ENCODE measurements at regions not wholly inside any gene's neighbourhood (a gene's known extent, or its start where the extent isn't known, plus 50 kb on each side); places are given as distances from the start of the nearest gene placed in this dataset.

DNA sequence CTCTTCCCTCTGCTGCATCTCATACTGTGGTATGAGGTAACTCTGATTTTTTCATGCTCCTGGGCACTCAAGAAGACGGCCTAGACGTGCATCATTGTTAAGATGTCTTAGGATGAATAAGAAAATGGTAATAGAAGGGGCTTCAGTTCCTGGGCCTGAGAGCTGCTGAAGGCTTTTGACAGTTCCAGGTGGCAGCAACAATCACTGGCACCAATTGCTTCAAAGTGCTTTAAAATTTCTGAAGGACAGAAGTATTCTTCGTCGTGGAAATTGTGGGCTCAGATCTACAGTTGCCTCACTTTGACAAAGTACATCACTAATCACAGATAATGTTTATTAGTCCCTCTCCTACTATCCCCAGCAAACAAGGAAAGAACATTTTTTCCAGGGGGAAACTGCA, 536.6 kb upstream of the CAMK1G start:
- no peak for DNase-seq

GRCh38 chr1:209048941-209049669, 534.4 kb upstream of the CAMK1G start:
- no peak for DNase-seq

- DNase-seq = no peak
Measured at GRCh38 chr1:209051570-209051969, 531.9 kb upstream of the CAMK1G start.

DNA sequence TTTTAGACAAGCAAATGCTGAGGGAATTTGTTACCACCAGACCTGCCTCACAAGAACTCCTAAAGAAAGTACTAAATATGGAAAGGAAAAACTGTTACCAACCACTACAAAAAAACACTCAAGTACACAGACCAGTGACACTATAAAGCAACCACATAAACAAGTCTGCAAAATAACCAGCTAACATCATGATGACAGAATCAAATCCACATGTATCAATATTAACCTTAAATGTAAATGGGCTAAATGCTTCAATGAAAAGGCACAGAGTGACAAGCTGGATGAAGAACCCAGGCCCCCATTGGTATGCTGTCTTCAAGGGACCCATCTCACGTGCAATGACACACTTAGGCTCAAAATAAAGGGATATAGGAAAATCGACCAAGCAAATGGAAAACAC, 529.9 kb upstream of the CAMK1G start:
- DNase-seq = no peak

DNA sequence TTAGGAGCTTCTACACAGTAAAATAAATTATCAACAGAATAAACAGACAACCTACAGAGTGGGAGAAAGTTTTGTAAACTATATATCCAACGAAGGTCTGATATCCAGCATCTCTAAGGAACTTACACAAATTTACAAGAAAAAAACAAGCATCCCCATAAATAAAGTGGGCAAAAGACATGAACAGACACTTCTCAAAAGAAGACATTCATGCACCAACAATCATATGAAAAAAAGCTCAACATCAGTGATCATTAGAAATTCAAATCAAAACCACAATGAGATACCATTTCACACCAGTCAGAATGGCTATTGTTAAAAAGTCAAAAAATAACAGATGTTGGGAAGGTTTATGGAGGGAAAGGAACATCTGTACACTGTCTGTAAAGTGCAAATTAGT, 526.4 kb upstream of the CAMK1G start:
- DNase-seq = no peak

DNA sequence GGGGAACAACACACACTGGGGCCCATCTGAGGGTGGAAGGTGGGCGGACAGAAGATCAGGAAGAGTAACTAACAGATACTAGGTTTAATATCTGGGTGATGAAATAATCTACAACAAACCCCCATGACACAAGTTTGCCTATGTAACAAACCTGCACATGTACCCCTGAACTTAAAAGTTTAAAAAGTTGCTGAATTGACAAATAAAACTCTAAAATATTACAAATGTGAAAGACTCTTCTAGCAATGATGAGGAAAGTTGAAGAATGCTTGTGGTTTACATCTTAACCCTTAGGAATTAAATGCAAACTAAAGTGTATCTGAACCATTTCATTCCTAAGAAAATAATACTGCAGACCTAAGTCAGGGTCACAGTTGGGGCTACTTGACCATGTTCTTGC, 525.6 kb upstream of the CAMK1G start:
- no peak for DNase-seq

- DNase-seq = no peak
Measured at GRCh38 chr1:209059376-209059775, 524.1 kb upstream of the CAMK1G start.

DNA sequence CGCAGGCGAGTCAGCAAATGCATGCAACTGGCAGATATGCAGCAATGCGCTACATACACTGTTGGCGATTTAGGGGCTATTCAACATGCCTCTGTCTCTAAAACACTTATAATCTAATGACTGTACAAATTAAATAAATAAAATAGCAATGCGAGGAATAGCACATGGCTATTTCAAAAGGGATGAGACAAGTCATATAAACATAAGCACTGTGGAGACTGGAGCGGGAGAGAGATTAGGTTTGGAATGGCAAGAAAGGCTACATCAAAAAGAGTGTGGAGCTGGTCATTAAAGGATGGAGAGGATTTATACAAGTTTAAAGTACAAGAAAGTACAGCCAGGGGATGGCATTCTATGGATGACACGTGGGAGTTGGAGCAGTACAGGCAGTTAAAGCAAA, 523.5 kb upstream of the CAMK1G start:
- no peak for DNase-seq

- no peak for DNase-seq
Measured at GRCh38 chr1:209062081-209062620, 521.4 kb upstream of the CAMK1G start.

- DNase-seq = no peak
Measured at GRCh38 chr1:209062863-209063262, 520.7 kb upstream of the CAMK1G start.

DNA sequence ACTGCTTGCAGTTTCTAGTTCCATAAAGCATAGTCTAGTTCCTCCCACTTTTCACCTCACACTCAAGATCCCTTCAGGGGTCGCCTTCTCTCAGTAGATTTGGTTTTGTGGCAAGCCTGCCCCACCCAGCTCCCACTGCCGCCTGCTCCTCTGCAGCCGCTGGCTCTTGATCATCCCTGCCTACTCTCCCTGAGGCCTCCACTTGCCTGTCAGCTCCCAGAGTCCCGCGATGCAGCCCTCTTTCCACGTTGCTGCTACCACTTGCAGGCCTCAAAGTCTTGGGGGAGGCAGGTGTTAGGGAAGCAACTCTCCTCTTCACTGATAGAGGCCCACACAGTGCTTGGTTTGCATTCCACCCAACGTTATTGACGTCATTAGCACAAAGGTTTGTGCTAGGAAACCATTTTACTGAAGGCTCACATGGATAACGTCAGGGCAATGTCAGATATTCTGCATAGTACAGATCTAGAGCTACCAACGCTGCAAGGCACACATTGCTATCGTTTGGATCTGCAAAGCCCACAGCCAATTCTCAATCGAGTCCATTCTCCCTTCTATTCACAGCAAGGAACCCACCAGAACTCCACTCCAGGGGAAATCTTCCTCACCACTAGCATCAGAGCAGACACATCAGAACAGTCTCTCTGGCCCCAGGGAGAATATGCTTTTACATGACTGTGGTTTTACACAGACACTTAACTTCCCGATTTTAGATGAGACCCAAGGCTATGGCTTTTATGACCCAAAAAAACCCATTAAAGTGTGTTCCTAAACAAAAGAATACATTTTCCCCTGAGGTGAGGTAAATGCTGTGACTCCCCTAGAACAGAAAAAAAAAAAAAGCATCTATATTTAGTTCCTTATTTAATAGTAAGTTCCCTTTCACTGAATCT, 519.5 kb upstream of the CAMK1G start:
- no peak for DNase-seq

DNA sequence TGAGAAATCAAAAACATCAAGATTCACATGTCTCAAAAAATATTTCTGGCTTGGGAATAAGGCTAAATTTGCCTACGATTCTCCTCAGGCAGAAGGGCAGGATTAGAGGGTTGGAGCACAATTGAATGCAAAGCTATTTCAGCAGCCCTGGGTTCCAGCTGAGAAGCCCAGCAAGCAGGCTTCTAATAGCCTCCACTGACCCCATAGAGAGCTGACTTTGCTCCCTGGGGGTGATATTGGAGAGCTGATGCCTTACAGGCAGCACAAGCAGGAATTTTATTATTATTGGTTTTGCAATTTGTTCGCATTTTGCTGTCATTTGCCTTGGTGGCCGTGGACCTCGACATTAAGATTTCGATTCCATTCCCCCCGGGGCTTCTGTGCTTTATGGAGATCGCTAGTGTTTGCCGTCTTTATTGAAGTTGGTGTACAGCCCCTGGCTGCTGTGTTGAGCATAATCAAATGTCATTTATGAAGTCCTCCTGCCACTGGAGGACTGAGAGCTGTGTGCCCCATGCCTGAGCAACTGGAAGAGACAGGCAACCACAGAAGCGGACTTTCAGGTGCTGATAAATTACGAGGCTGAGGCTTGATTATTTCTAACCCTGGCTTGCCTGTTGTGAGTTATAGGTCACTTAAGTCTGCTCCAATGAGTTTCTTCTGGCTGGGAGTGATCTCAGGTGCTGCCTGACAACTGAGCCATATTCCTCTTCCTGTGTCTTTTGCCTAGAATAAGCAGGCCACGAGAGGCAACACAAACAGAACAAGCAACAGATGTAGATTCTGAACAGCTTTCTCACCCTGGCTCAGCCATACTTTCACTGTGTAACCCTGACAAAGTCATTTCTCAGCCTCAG, 518.4 kb upstream of the CAMK1G start:
- no peak for DNase-seq

- no peak for DNase-seq
Measured at GRCh38 chr1:209072481-209072880, 511.0 kb upstream of the CAMK1G start.

DNA sequence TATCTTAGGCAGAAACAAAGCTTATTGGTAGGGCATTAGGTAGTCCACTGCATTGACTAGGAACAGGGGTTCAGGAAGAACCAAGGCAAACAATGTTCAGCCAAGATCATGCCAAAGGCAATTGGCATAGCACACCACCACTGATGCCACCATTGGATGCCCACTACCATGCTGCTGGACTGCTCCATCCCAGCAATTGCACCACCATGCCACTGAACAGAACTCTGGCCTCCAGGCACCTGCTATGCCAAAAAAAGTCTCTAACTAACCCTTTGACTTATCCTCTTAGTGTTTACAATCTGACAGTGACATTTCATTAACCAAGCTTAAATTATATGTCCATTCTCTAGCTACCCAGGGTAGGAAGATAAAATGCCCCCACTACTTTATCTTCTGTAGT, 509.6 kb upstream of the CAMK1G start:
- no peak for DNase-seq

DNA sequence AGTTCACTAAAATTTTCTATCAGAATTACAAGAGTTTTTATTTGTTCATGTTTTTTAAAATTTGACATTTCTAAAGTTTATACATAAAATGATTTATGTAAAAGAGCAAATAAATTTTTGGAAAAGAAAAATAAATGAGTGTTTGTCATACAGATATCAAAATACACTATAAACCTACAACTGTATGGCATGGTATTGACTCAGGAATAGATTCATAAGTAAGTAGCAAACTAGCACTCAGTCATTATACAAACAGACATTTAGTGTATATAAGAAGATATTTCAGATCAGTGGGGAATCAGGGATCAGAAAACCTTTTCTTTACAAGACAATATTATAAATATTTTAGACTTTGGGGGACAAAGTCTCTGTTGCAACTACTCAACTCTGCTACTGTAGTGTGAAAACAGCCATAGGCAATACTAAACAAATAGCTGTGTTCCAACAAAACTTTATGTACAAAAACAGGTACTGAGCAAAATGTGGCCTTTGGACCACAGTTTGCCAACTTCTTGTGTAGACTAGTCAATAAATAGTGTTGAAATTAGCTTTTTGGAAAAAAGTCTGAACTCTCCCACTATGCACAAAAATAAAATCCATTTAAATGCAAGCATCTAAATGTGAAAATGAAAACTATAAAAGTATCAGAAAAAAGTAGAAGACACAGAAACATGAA, 508.8 kb upstream of the CAMK1G start:
- no peak for DNase-seq

GRCh38 chr1:209076688-209077087, 506.8 kb upstream of the CAMK1G start:
- DNase-seq = no peak

DNA sequence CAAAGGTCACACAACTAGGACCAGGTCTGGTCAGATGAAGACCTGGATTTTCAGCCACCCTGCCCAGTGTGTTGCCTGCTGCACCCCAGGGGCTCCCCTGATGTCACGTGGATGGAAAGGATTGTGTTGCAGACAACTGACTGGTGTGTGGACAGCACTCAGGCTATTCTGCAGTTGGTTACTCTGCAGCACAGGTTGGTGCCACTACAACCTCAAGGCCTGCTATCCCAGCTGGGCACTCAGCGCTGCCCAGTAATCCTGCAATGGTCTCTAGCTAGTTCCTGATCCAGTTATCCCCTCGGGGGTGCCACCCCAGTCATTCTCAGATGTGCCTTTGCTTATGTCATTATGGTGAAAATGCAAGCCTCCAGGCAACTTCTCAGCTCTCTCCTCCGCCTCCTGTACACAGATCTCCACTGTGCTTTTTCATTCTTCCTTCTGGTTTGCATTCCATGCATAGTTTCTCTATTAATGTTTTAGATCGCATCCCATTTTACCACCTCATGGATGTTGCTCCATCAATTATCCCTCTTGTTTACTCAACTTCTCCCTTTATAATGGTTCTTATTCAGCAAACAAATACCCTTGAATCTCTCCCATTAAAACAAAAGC, 503.2 kb upstream of the CAMK1G start:
- no peak for DNase-seq

DNA sequence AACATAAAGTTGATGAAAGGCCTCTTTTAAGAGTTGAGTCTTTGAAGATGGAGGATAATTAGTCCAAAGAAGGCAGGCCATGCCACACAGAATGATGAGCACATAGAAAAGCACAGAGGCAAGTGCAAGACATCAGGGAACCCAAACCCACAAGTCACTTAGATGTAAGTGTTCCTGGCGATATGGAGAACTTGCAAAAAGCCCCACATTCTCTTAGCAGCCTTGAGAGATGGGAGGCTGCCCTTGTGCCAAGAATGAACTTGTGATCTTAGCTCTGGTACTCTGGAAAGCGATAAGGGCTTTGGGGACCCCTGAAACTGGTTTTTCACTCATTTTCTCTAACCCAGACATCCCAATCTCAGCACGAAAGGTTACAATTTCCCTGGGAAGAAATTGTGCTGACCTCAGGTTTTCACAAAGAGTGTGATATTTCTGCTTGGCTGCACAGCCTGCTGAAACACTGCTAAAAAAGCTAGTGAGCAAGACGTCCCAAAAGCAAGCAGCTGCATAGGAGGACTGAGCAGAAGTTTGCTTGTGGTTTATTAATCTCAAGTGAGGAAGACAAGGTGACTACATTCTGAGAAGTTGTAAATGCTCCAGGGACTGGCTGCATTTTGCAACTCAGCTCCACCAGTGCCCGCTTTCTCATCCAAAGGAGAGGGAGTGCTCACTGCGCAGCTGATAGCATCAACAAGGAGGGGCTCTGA, 496.9 kb upstream of the CAMK1G start:
- DNase-seq = no peak

DNA sequence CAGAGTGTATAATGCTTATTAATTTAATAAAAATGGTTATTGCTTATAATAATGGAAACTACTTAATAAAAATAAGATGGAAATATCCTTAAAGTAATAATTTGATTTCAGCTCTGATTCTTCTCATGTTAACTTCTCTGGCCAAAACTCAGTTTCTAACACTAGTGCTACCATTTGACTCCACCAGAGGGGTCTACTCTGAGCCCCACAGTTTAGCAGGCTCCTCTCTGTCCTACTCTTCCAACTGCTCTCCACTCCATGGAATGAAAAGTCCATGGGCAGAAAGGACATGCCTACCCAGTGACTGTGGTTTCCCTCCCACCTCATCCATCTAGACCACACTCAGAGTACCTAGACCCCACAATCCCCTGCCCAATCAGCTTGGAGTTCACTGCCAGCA, 489.1 kb upstream of the CAMK1G start:
- no peak for DNase-seq

DNA sequence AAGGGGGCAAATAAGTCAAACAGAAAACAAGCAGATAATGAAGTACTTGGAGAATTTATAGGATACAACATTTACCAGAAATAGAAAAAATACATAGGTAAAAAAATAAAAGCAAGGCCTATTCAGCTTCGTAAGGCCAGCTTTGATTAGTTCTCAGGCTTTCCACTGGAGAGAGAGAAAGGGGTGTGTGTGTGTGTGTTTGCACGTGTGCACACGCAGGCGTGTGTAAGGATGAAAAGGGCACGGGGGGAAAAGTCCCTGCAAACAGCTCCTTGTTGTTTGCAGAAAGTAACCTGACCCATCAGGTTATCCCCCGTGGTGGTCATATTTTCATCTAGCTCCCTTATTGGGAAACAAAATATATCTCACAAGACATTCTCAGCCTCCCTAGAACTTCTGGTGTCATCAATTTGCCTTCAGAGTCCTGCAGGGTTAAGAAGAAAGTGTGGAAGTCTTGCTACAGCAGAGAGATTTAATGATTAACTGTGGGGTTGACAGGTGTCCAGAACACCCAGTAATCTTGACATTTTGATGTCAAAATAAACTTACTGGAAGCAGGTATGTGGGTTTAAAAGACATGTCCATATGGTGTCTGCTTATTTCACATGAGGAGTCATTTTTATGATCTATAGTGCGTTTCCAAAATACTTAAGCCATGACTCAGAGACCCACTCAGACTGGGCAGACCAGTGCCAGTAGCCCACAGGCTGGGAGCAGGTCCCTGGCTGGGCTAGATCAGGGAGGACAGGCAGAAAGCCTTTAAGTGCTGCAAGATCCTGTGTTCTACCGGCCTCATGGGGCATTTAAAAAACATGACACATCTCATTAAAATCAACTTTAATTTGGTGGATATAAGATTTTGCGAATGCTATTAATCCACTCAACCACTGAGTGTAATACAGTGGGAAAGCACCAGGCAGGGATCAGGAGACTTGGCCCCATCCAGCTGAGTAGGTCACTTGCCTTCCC, 487.6 kb upstream of the CAMK1G start:
- DNase-seq = no peak
